ENCODE measurements at regions not wholly inside any gene's neighbourhood (a gene's known extent, or its start where the extent isn't known, plus 50 kb on each side); places are given as distances from the start of the nearest gene placed in this dataset.

DNA sequence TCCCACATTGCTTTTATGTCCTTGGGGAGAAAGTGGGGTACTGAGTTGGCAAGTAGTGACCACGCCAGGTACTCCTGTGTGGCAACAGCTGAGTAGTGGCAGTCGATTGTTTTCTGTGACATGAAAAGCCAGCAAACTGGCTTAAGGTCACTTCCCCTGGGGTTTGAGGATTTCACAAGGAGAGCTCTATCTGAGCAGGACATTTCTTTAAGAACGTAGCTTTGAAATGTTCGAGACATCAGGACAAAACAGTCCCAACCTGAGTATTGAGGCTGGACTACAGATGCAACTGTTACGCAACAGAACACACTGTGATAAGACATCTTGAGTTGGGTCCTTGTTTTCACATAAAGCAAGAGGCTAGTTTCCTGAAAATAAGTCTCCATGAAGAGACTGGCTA, 146.7 kb upstream of the KLF14 start:
- no peak for DNase-seq (ENCODE audit: low read depth)

DNA sequence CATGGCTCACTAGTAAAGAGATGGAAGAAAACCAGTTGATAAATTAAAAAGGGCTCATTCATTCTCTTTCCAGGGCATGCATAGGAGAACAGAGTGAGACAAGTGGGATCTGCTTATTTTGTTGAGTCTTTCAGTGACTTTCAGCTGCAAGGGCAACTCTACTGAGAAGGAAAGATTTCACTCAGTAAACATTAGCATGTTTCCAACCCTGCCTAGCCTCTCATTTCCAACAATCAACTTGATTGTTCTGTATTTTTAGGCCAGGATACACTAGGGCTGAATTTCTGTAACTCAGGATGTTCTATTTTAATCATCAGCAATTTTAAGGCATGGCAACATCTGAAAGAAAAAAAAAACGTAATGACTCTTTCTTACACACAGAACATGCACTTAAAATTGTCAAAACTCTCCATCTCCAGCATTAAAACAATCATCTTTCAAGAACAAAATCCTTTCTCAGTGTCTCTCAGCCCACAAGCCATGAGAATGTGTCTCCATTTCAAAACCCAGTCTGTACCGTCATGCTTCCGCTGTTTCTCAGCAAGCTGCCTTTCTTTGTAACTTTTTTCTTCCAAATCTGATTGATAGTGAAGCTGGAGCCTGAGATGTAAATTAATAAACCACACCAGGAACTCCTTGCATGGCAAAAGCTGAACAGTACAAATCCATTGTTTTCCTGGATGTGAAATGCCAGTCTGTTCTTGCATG, 147.2 kb upstream of the KLF14 start:
- DNase-seq (ENCODE audit: low read depth), result no peak

GRCh38 chr7:130881799-130882141, 147.8 kb upstream of the KLF14 start:
- no peak for DNase-seq (ENCODE audit: low read depth)

GRCh38 chr7:130882396-130882795, 148.4 kb upstream of the KLF14 start:
- DNase-seq (ENCODE audit: low read depth), result no peak

DNA sequence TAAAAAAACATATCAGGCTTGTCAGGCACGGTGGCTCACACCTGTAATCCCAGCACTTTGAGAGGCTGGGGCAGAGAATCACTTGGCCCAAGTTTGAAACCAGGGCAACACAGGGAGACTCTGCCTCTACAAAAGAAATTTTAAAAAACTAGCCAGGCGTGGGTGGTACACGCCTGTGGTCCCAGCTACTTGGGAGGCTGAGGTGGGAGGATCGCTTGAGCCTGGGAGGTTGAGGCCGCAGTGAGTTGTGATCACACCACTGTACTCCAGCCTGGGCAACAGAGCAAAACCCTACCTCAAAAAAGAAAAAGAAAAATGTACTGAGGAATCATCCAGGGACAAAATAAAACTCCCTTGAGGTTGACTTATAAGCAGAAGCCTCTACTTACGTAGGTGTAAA, 149.9 kb upstream of the KLF14 start:
- DNase-seq (ENCODE audit: low read depth), result no peak

DNA sequence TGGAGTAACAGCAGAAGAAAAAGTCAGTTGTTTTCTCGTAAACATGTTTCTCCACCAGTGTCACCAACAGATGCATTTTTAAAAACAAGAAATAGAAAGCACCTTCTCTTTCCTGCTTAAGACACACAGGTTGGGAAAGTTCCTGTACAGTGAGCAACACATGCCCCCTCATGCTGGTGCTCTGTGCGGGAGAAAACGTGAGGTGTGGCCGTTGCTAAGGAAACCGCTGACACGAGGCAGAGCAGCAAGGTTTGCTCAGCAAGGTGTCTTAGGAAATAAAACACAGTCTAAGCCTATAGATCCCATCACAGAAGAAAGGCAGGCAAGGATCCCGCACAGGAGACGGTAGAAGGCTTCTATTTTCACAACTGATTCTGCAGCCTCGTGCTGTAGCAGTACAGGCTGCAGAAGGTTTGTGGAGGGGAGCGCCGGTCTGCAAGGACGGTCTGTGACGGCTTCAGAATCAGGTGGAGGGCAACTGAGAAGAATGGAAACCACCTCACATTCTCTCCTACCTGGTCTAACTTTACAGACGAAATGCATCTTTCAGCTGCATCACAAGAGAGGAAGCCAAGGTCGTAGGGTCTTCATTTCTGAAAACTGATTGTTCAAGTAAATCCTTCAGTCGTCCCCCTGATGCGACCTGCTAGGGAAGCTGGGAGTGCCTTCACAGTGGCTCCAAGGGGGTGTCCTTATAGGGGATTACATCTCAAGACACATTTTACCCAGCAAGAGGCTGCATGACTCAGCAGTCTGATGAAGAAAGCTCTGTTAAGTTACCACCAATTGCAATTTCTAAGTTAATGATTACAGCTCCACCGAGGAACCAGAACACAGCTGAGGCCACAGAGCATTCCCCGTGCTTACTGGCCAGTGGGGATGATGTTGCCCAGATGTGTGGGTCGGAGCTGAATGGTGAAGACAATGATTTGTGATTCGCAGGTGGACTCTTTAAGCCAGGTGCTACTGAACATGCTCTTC, 150.7 kb upstream of the KLF14 start:
- DNase-seq (ENCODE audit: low read depth), result no peak

GRCh38 chr7:130886438-130887135, 152.6 kb upstream of the KLF14 start:
- DNase-seq (ENCODE audit: low read depth), result no peak

- no peak for DNase-seq (ENCODE audit: low read depth)
Observed at GRCh38 chr7:130887182-130887956, 153.4 kb upstream of the KLF14 start.

- DNase-seq (ENCODE audit: low read depth), result no peak
Observed at GRCh38 chr7:130887957-130888371, 154.0 kb upstream of the KLF14 start.

DNA sequence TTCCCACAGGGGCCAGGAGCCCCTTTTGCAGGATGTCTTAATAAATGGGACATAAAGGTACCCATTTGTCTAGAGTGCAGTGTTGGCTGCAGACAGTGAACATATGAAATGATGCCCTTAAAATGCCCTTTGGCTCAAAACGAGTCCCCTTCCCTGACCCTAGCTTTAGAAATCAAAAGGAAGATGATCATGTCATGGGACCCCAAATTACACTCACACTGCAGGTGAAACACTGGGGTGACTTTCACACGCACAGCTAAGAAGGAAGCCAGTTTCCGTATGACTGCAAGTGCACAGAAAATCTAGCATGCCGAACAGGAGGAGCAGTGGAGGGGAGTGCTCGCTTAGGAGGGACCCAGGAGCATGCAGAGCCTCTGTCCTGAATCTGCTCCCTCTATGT, 154.5 kb upstream of the KLF14 start:
- DNase-seq (ENCODE audit: low read depth), result no peak

DNA sequence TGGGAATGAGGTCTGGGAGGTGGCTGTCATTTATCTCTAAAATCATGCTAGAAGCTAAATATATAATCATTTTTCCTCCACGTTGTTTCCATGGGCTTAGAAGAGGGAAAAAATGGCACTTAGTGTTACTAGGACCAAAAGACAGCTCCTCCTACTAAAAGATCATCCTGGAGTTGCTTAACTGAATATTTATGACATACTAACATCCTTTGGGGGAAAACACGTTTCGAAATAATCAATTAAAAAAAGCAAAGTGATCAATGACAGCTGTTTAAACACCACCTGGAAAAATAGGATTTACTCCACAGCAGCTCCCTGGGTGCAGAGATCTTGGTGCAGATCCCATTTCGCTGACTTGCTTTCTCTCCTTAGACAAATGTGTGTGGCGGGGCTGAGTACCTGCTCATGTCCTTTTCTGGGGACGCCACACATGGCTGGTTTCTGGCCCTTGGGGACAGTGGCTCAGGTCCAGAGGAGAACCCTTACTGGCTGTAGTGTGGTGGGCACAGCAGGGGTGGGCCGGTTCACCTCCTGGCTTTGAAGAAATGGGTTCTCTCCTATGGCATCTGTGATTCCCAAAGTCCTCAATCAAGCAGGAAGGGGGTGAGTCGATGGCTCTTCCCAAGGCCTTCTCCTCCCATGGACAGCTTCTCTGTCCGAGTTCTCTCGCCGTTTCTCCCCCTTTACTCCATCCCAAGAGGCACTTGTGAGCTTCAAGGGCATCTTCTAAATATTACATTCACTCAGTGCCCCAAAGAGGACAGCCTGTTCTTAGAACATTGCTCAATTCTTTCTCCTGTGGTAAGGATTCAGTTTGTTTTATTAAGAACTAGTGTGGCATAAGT, 156.4 kb upstream of the KLF14 start:
- no peak for DNase-seq (ENCODE audit: low read depth)

DNA sequence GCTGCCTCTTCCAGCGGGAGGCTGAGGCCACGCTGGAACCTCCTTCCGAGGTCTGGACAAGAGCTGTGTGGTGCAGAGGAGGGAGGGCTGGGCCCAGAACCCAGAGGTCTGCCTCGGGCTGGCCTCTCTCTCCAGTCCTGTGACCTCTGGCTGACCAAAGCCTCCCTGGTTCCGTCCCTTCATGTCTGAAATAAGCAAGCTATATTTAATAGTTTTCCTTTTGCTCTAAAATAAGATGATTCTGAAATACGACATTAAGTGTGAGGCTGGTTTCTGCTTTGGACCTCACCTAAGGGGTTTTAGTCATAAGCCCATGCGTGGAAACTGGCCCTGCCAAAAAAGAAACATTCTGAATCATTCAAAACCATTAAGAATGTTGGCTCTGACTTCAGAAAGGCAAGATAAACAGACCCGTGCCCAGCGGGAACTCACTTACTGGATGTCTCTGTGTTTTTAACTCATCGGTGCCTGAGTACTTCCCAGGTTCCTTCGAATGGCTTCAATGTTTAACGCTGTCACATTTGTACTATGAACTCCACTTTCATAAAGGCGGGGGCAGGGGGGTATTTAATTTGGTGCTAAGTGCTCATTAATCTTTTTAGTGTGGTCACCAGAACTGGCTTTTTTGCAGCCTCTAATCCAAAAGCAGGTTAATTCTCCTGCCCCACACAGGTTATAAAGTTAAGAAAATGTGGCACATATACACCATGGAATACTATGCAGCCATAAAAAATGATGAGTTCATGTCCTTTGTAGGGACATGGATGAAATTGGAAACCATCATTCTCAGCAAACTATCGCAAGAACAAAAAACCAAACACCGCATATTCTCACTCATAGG, 157.5 kb upstream of the KLF14 start:
- DNase-seq (ENCODE audit: low read depth), result no peak

DNA sequence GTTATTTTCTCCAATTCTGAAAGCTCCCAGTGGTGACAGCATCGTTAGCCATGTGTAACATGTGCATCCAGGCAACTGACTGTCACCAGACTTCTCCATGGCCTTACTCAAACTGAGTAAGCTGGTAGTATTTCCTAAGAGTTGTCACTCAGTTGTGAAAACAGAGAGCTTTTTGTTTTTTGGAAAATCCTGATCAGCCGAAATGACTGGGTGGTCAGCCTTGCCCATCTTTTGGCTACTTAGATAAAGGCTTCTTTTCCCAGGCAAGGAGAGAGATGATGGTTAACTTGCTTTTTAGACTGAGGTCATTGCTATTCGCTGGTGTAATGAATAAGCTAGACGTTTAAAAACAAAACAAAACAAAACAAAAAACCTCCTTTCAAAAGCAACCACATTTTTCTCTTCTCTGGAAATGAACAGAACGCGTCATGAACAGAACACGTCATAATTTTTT, 159.5 kb upstream of the KLF14 start:
- no peak for DNase-seq (ENCODE audit: low read depth)

GRCh38 chr7:130894146-130894908, 160.3 kb upstream of the KLF14 start:
- no peak for DNase-seq (ENCODE audit: low read depth)

GRCh38 chr7:130894909-130895750, 161.1 kb upstream of the KLF14 start:
- DNase-seq (ENCODE audit: low read depth), result no peak

DNA sequence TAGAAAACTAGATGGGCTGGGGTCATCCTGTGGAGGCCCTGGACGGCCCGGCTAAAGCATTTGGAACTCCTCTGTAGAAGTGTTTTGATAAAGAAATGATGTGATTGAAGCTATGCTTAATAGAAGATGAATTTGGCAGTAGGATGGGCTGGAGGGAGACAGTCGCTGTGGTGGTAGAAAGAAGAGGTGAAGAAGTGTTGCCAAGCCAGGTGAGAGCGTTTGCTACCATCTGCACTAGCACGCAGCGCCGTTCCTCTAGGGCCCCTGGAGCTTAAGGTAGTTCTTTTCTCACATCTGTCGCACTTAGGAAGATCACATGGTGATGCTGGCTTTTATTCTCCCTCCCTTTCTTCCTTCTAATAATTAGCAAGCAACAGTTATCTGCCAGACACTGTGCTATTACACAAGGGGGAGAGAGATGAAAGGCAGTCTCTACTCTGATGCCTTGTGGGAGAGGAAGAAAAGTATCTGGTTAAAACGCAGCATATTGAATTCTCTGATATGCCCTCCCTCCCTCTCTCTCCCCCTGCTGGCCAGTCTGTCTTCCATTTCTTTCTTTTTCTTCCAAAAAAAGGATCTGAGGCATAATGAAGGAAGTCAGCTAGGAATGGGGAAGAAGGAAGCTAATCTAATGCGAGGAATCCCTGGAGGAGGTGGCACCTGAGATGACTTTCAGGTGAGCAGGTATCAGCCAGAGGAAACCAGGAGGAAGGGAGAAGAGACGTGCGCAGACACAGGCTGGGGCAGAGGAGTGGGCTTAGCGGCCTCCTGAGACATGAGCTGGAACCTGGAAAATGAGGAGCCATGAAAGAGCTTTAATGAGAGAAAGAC, 162.3 kb upstream of the KLF14 start:
- DNase-seq (ENCODE audit: low read depth), result no peak

DNA sequence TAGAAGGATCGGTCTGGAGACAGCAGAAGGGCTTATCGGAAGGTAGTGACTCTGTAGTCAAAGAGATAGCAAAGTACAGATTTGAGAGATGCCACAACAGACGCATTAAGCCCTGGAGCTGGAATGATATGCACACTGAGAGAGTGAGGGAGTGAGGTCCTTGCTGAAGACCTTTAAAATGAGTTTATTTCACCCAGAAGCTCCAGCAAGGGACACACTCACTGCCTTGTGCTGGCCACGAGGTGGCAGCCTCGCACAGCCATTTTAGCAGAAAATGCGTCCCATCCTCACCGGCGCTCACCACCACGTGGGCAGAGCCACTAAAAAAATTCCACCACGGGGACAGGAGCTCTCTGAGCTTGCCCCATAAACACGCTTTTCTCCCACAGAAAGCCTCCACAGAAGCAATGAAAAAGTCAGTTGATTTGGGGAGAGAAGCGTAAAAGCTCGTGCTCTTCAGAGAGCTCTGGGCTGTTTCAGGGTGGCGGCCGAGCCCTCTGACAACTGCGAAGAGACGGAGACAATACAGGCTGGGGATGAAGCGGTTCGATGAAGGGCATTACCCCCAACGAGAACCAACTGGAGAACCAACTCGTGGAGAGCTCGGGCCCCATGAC, 163.0 kb upstream of the KLF14 start:
- DNase-seq (ENCODE audit: low read depth), result peak; percentile 60

Measured in stimulated activated CD8-positive, alpha-beta memory T cell treated with anti-CD3 and anti-CD28 coated beads, Interleukin-12 subunit alpha, Interleukin-12 subunit beta, amount 100 ng/mL, for 4 hours (primary cell).